Peyer's patch (tissue), 4 donors: ENCODE measurements at regions not wholly inside any gene's neighbourhood (a gene's known extent, or its start where the extent isn't known, plus 50 kb on each side); places are given as distances from the start of the nearest gene placed in this dataset.

Source experiments
- DNase-seq, 3 donors: peaks; one replicate each; pipeline ENCODE4 v3.0.0-alpha.2; 2017 to 2019
- H3K27ac ChIP-seq, 4 donors: fragments of 200-600 bp; sonication (generic); one replicate each; pipeline ENCODE4 v1.5.1; 2016 to 2019
- H3K27me3 ChIP-seq, 2 donors: fragments of 200-600 bp; sonication (generic); one replicate each; pipeline ENCODE4 v1.5.1; 2019
- H3K36me3 ChIP-seq, 3 donors: fragments of 200-600 bp; sonication (generic); one replicate each; pipeline ENCODE4 v1.5.1; 2016 to 2019
- H3K4me1 ChIP-seq, 4 donors: fragments of 200-600 bp; sonication (generic); one replicate each; pipeline ENCODE4 v1.5.1; 2016 to 2019
- H3K4me3 ChIP-seq, 4 donors: fragments of 200-600 bp; sonication (generic); 1 replicate in 3 of 4; 2 replicates in 1 of 4; pipeline ENCODE4 v1.5.1; 2016 to 2019; ENCODE audit warnings: mild to moderate bottlenecking in 1 of 4
- H3K9me3 ChIP-seq, 4 donors: fragments of 200-600 bp; sonication (generic); one replicate each; pipeline ENCODE4 v1.5.1; 2016 to 2019; ENCODE audit warnings: mild to moderate bottlenecking in 1 of 4
- CTCF ChIP-seq, 6 experiments: fragments of 450-650 bp in 4 of 6; fragments of 200-600 bp in 2 of 6; sonication (generic) in 1 of 6; IDR thresholded peaks; one replicate each; pipeline ENCODE4 v1.5.1; 2017 to 2019; ENCODE audit warnings: antibody characterized with exemption in 6 of 6, mild to moderate bottlenecking in 3 of 6, moderate library complexity in 1 of 6
- POLR2A ChIP-seq, 2 donors: fragments of 450-650 bp; IDR thresholded peaks; one replicate each; pipeline ENCODE4 v1.5.1; 2017; ENCODE audit warnings: antibody characterized with exemption in 2 of 2, mild to moderate bottlenecking in 2 of 2, moderate library complexity in 2 of 2

DNA sequence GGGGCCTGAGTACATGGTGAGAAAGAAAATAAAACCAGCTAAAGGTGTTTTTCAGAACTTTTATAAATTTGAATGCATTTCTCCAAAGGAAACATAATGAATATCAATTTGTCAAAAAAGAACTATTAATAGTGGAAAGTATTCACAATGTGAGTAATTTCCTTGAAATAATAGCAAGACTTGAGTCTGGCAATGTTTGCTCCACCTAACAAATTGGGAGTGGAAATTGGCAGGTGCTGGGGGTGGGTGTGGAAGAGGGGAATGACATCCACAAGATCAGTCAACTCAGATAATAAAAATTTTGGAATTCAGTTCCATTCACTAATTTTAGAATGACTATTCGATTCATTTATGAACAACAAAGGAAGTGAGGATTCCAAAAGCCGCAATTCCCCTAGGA lies 884.8 kb upstream of the SLIT2 start:
- TF ChIP-seq CTCF (IDR thresholded peaks at IDR 0.05) (no peak), POLR2A (IDR thresholded peaks at IDR 0.05) (no peak)
- H3K36me3 ChIP-seq: no peaks in the 10 kb centered on the region
- H3K9me3 ChIP-seq: no peaks in the 10 kb centered on the region
- H3K4me3 ChIP-seq: no peak overlapping the region
- no peak for DNase-seq
- H3K27ac ChIP-seq: no peak overlapping the region
- H3K27me3 ChIP-seq: no peaks in the 10 kb centered on the region
- no peaks in the 10 kb centered on the region for H3K4me1 ChIP-seq

GRCh38 chr4:19358015-19358414 lies 893.7 kb upstream of the SLIT2 start:
- no peak for DNase-seq
- no peak overlapping the region for H3K4me3 ChIP-seq
- no peaks in the 10 kb centered on the region for H3K4me1 ChIP-seq
- H3K27me3 ChIP-seq: no peaks in the 10 kb centered on the region
- no peaks in the 10 kb centered on the region for H3K9me3 ChIP-seq
- no peaks in the 10 kb centered on the region for H3K36me3 ChIP-seq
- no peak for TF ChIP-seq CTCF (IDR thresholded peaks at IDR 0.05)
- TF ChIP-seq POLR2A (IDR thresholded peaks at IDR 0.05): no peak
- no peak overlapping the region for H3K27ac ChIP-seq

DNA sequence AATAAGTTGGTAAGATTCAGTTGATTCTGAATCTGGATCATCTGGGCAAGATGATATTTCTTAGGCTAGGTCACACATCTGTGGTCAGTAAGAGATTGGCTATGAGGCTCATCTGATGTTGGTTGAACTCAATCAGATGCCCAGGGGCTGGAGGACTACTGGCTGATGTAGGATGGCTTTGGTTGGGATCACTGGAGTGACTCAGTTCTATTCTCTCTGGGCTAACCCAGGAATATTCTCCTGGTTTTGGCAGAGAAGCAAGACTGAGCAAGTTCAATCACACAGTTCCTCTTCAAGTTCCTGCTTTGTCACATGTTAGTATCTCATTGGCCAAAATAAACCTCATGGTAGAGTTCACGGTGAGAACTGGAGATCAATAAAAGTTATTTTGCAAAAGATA lies 902.3 kb upstream of the SLIT2 start:
- no peak for DNase-seq
- H3K27me3 ChIP-seq: no peaks in the 10 kb centered on the region
- no peak overlapping the region for H3K4me3 ChIP-seq
- no peaks in the 10 kb centered on the region for H3K36me3 ChIP-seq
- H3K9me3 ChIP-seq: no peaks in the 10 kb centered on the region
- no peaks in the 10 kb centered on the region for H3K4me1 ChIP-seq
- no peak overlapping the region for H3K27ac ChIP-seq
- no peak for TF ChIP-seq POLR2A (IDR thresholded peaks at IDR 0.05)
- no peak for TF ChIP-seq CTCF (IDR thresholded peaks at IDR 0.05)

DNA sequence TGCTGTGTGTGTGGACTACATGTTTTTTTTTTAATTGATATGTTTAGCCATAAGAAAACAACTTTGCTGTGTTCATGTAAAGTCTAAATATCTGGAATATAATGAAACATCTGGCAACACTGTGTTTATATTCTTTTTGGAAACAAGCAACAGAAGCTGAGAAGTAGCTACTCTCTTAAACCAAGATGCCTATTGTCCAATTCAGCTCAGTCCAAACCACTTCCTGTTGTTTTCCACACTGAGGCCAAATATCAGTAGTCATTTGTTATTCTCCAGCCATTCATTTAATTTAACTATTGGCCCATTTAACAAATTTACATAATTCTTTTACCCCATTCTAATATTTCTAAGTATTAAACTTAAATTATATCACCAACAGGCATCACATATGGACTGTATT lies 903.0 kb upstream of the SLIT2 start:
- Histone ChIP-seq H3K4me1 (no peaks in the 10 kb centered on the region), H3K27ac (no peak overlapping the region), H3K27me3 (no peaks in the 10 kb centered on the region), H3K36me3 (no peaks in the 10 kb centered on the region), H3K9me3 (no peaks in the 10 kb centered on the region), H3K4me3 (no peak overlapping the region)
- TF ChIP-seq POLR2A (IDR thresholded peaks at IDR 0.05): no peak
- no peak for TF ChIP-seq CTCF (IDR thresholded peaks at IDR 0.05)
- no peak for DNase-seq

DNA sequence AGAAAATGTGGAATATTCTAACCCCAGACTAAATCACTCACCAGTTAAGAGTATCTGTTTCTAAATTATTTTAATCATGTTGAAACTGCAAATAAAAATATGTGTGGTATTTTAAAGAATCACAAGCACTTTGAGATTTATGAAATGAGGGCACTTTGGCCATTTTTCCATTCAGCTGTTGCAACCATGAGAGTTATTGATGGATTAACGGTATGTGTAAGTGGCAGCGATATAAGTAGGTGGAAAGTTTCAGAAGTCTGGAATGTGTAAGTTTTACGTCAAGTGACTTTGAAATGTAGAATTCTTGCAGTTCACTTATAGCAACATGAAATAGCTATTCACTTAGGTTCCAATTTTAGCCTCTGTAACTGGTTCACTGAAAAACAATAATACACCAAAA lies 905.1 kb upstream of the SLIT2 start:
- no peaks in the 10 kb centered on the region for H3K27me3 ChIP-seq
- TF ChIP-seq POLR2A (IDR thresholded peaks at IDR 0.05): no peak
- no peak for TF ChIP-seq CTCF (IDR thresholded peaks at IDR 0.05)
- no peak overlapping the region for H3K27ac ChIP-seq
- no peaks in the 10 kb centered on the region for H3K9me3 ChIP-seq
- H3K36me3 ChIP-seq: no peaks in the 10 kb centered on the region
- H3K4me3 ChIP-seq: no peak overlapping the region
- no peaks in the 10 kb centered on the region for H3K4me1 ChIP-seq
- no peak for DNase-seq

- H3K4me3 ChIP-seq: no peak overlapping the region
- no peaks in the 10 kb centered on the region for H3K4me1 ChIP-seq
- no peak overlapping the region for H3K27ac ChIP-seq
- no peaks in the 10 kb centered on the region for H3K9me3 ChIP-seq
- no peak for DNase-seq
- H3K27me3 ChIP-seq: no peaks in the 10 kb centered on the region
- no peak for TF ChIP-seq POLR2A (IDR thresholded peaks at IDR 0.05)
- no peak for TF ChIP-seq CTCF (IDR thresholded peaks at IDR 0.05)
- H3K36me3 ChIP-seq: no peaks in the 10 kb centered on the region
Observed at GRCh38 chr4:19329631-19330030, 922.1 kb upstream of the SLIT2 start.
